Spleen (tissue), 11 donors: ENCODE measurements at regions not wholly inside any gene's neighbourhood (a gene's known extent, or its start where the extent isn't known, plus 50 kb on each side); places are given as distances from the start of the nearest gene placed in this dataset.

ENCODE experiments used
- DNase-seq: peaks from one replicate; pipeline ENCODE4 v3.0.0-alpha.2; 2020
- H3K27ac ChIP-seq, 8 donors: fragments of 200-600 bp; sonication (generic) in 7 of 8; 1 replicate in 4 of 8; 2 replicates in 4 of 8; pipeline versions ENCODE4 v1.5.0 to v1.8.0; 2016 to 2021; ENCODE audit warnings: inconsistent platforms in 4 of 8, mild to moderate bottlenecking in 4 of 8, moderate library complexity in 1 of 8
- H3K27me3 ChIP-seq, 7 donors: fragments of 200-600 bp; sonication (generic) in 6 of 7; replicated peaks in 1 of 7; 1 replicate in 4 of 7; 2 replicates in 3 of 7; pipeline versions ENCODE4 v1.5.0 to v1.8.0; 2016 to 2021; ENCODE audit warnings: inconsistent platforms in 3 of 7, mild to moderate bottlenecking in 1 of 7
- H3K36me3 ChIP-seq, 6 donors: fragments of 200-600 bp; sonication (generic) in 5 of 6; 1 replicate in 4 of 6; 2 replicates in 2 of 6; pipeline versions ENCODE4 v1.5.0 to v1.8.0; 2016 to 2021; ENCODE audit warnings: inconsistent platforms in 2 of 6
- H3K4me1 ChIP-seq, 6 donors: fragments of 200-600 bp; sonication (generic) in 5 of 6; 1 replicate in 3 of 6; 2 replicates in 3 of 6; pipeline versions ENCODE4 v1.5.0 to v1.8.0; 2016 to 2021; ENCODE audit warnings: inconsistent platforms in 3 of 6
- H3K4me3 ChIP-seq, 8 donors: fragments of 200-600 bp; sonication (generic) in 7 of 8; 1 replicate in 4 of 8; 2 replicates in 4 of 8; pipeline versions ENCODE4 v1.5.0 to v1.8.0; 2016 to 2021; ENCODE audit warnings: inconsistent platforms in 4 of 8, mild to moderate bottlenecking in 4 of 8, moderate library complexity in 2 of 8
- H3K9me3 ChIP-seq, 8 donors: fragments of 200-600 bp; sonication (generic) in 7 of 8; 1 replicate in 4 of 8; 2 replicates in 4 of 8; pipeline versions ENCODE4 v1.5.0 to v1.8.0; 2016 to 2021; ENCODE audit warnings: inconsistent platforms in 4 of 8
- CTCF ChIP-seq, 11 experiments: fragments of 200-600 bp in 7 of 11; fragments of 450-650 bp in 4 of 11; sonication (generic) in 4 of 11; IDR thresholded peaks in 8 of 11; conservative IDR thresholded peaks in 3 of 11; 1 replicate in 7 of 11; 2 replicates in 4 of 11; pipeline versions ENCODE4 v1.4.0 to v1.8.0; 2016 to 2021; ENCODE audit warnings: antibody characterized with exemption in 11 of 11, inconsistent platforms in 4 of 11, mild to moderate bottlenecking in 1 of 11
- POLR2A ChIP-seq, 3 donors: fragments of 450-650 bp; IDR thresholded peaks; one replicate each; pipeline ENCODE4 v1.5.1; 2017; ENCODE audit warnings: antibody characterized with exemption in 3 of 3, mild to moderate bottlenecking in 1 of 3
- POLR2AphosphoS5 ChIP-seq, 3 donors: sonication (generic); formaldehyde crosslinking; IDR thresholded peaks; one replicate each; pipeline ENCODE4 v1.5.1; 2017; ENCODE audit warnings: antibody characterized with exemption in 3 of 3
- WGBS, 5 donors: extraction: QIAGEN DNeasy Blood & Tissue Kit in 3 of 5; methylation state at CpG; one replicate each; pipeline versions ENCODE4 v1.1.5 to v1.1.7; 2013 to 2018; 5-methylcytosine and 5-hydroxymethylcytosine counted together
- intact Hi-C: fragments of 100-400 bp; cut with DNase I; formaldehyde crosslinking; loops from one replicate; pipeline ENCODE4 v1.15.0; 2023; ENCODE audit warnings: low total_unique reads
- donor health status: healthy with polysubstance abuse.
- donor health status: DM: no; HTN: no; CAD: no; lungs with moderate emphysema.
- donor health status: DM: no; HTN: no; CAD: no.
- donor health status: Bipolar disorder and iron deficiency.
- donor health status: healthy.
- donor health status: DM: no; HTN: no; CAD: no.
- donor health status: DM: yes; HTN: yes; CAD: no.

DNA sequence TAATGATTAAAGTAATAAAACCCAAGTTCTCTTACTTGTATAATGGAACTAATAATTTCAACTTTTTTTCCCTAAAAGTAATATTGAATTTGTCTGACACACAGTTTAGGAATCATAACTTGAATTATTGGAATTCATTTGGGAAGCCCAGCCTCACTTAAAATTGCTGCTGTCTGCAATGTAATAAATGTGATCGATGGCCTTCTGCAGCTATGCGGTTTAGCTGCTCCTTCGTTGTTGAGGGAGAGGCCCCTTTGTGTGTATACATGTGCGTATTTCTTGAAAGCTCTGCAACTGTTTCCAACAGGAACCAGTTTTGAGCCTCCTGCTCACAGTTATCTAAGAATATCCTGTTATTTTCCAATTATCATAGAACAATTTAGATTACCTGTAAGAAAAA, 152.5 kb downstream of the AKR1D1 start:
- H3K27me3 ChIP-seq, result no peaks in the 10 kb centered on the region
- no peak for TF ChIP-seq CTCF (IDR thresholded peaks at IDR 0.05 in 8 of 11, conservative IDR thresholded peaks at IDR 0.05 in 3 of 11)
- TF ChIP-seq POLR2A (IDR thresholded peaks at IDR 0.05), result no peak
- no peak for TF ChIP-seq POLR2AphosphoS5 (IDR thresholded peaks at IDR 0.05)
- no peaks in the 10 kb centered on the region for H3K36me3 ChIP-seq
- intact Hi-C loops, result no loop called here
- peaks cover 0 to 8% (median 0%) of the 10 kb centered on the region in 6 donors for H3K4me1 ChIP-seq
- no peak for DNase-seq
- WGBS, 5 donors, result 79 to 89% (median 84%) methylated on average over 4 of the region's 4 CpGs
- no peak overlapping the region for H3K4me3 ChIP-seq
- no peak overlapping the region for H3K27ac ChIP-seq
- peaks cover 0 to under 1% (median 0%) of the 10 kb centered on the region in 8 donors for H3K9me3 ChIP-seq

- Histone ChIP-seq H3K9me3 (peaks cover 0 to 5% (median 1%) of the 10 kb centered on the region in 8 donors), H3K27me3 (no peaks in the 10 kb centered on the region), H3K4me3 (no peak overlapping the region), H3K4me1 (no peaks in the 10 kb centered on the region), H3K36me3 (no peaks in the 10 kb centered on the region), H3K27ac (no peak overlapping the region)
- no peak for DNase-seq
- intact Hi-C loops, result no loop called here
- 85 to 92% (median 90%) methylated on average over 6 of the region's 6 CpGs for WGBS, 5 donors
- TF ChIP-seq POLR2A (IDR thresholded peaks at IDR 0.05) (no peak), POLR2AphosphoS5 (IDR thresholded peaks at IDR 0.05) (no peak), CTCF (IDR thresholded peaks at IDR 0.05 in 8 of 11, conservative IDR thresholded peaks at IDR 0.05 in 3 of 11) (no peak)
Measured at GRCh38 chr7:138233189-138233588, 156.9 kb downstream of the AKR1D1 start.

- H3K4me3 ChIP-seq, result no peak overlapping the region
- no peaks in the 10 kb centered on the region for H3K27me3 ChIP-seq
- TF ChIP-seq POLR2A (IDR thresholded peaks at IDR 0.05), result no peak
- TF ChIP-seq POLR2AphosphoS5 (IDR thresholded peaks at IDR 0.05), result no peak
- no peak for TF ChIP-seq CTCF (IDR thresholded peaks at IDR 0.05 in 8 of 11, conservative IDR thresholded peaks at IDR 0.05 in 3 of 11)
- no peak overlapping the region for H3K27ac ChIP-seq
- peaks cover 0 to 13% (median 9%) of the 10 kb centered on the region in 8 donors for H3K9me3 ChIP-seq
- 85 to 95% (median 87%) methylated on average over 3 of the region's 3 CpGs for WGBS, 5 donors
- intact Hi-C loops, result no loop called here
- H3K4me1 ChIP-seq, result no peaks in the 10 kb centered on the region
- DNase-seq, result no peak
- H3K36me3 ChIP-seq, result no peaks in the 10 kb centered on the region
Measured at GRCh38 chr7:138235207-138235606, 158.9 kb downstream of the AKR1D1 start.

DNA sequence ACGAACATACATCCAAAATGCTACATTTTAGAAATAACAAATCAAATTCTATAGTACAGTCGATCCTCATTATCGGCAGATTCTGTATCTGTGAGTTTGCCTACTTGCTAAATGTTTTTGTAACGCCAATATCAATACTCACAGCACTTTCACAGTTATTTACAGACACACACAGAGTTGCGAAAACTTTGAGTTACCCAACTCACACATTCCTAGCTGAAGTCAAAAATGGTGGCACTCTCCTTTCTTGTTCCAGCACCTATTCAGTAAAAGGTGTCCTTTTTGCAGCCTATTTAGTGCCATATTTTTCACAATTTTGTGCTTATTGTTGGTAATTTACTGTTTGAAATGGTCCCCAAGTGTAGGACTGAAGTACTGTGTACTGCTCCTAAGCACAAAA, 161.7 kb downstream of the AKR1D1 start:
- intact Hi-C loops, result no loop called here
- Histone ChIP-seq H3K36me3 (no peaks in the 10 kb centered on the region), H3K27ac (no peak overlapping the region), H3K4me3 (no peak overlapping the region), H3K9me3 (peaks cover 0 to 13% (median 9%) of the 10 kb centered on the region in 8 donors), H3K27me3 (no peaks in the 10 kb centered on the region), H3K4me1 (no peaks in the 10 kb centered on the region)
- WGBS, 5 donors, result 83 to 93% (median 88%) methylated on average over 5 of the region's 5 CpGs
- TF ChIP-seq POLR2AphosphoS5 (IDR thresholded peaks at IDR 0.05) (no peak), POLR2A (IDR thresholded peaks at IDR 0.05) (no peak), CTCF (IDR thresholded peaks at IDR 0.05 in 8 of 11, conservative IDR thresholded peaks at IDR 0.05 in 3 of 11) (no peak)
- DNase-seq, result no peak
